Lower lobe of right lung (tissue), 2 donors: ENCODE measurements at regions not wholly inside any gene's neighbourhood (a gene's known extent, or its start where the extent isn't known, plus 50 kb on each side); places are given as distances from the start of the nearest gene placed in this dataset.

Experiments
- ATAC-seq, 2 donors: fragments of 200-7000 bp; cut with Tn5 transposase; one replicate each; pipeline ENCODE4 v1.9.1; 2020 to 2022; ENCODE audit warnings: mild to moderate bottlenecking in 2 of 2, moderate library complexity in 2 of 2
- DNase-seq: peaks from one replicate; pipeline ENCODE4 v3.0.0-alpha.2; 2020
- H3K27ac ChIP-seq: fragments of 200-600 bp; one replicate; pipeline ENCODE4 v1.8.0; 2022
- H3K27me3 ChIP-seq: fragments of 200-600 bp; one replicate; pipeline ENCODE4 v1.8.0; 2022; ENCODE audit warnings: low read depth
- H3K36me3 ChIP-seq: fragments of 200-600 bp; one replicate; pipeline ENCODE4 v1.8.0; 2022; ENCODE audit warnings: mild to moderate bottlenecking
- H3K4me1 ChIP-seq: fragments of 200-600 bp; one replicate; pipeline ENCODE4 v1.8.0; 2022
- H3K4me3 ChIP-seq: fragments of 200-600 bp; one replicate; pipeline ENCODE4 v1.8.0; 2022; ENCODE audit warnings: mild to moderate bottlenecking
- H3K9me3 ChIP-seq: fragments of 200-600 bp; one replicate; pipeline ENCODE4 v1.8.0; 2022
- CTCF ChIP-seq: fragments of 200-600 bp; IDR thresholded peaks from one replicate; pipeline ENCODE4 v1.8.0; 2022; ENCODE audit warnings: antibody characterized with exemption, mild to moderate bottlenecking
- intact Hi-C: fragments of 100-400 bp; cut with DNase I; formaldehyde crosslinking; loops from one replicate; pipeline ENCODE4 v1.11.0; 2022
- donor health status: DM: no; HTN: yes; CAD: no; lungs with severe emphysema.

- Histone ChIP-seq H3K36me3 (no peaks in the 10 kb centered on the region), H3K4me3 (no peak overlapping the region), H3K27me3 (no peaks in the 10 kb centered on the region), H3K27ac (no peak overlapping the region), H3K4me1 (no peaks in the 10 kb centered on the region), H3K9me3 (no peaks in the 10 kb centered on the region)
- intact Hi-C loops = no loop called here
- DNase-seq (no peak), ATAC-seq (no peak)
- TF ChIP-seq CTCF = no peak
These were observed 393.4 kb downstream of the MATN1 start for GRCh38 chr1:30329802-30330557.

GRCh38 chr1:30329263-30329753 lies 394.1 kb downstream of the MATN1 start:
- no peak for TF ChIP-seq CTCF
- Histone ChIP-seq H3K27me3 (no peaks in the 10 kb centered on the region), H3K9me3 (no peaks in the 10 kb centered on the region), H3K36me3 (no peaks in the 10 kb centered on the region), H3K27ac (no peak overlapping the region), H3K4me1 (no peaks in the 10 kb centered on the region), H3K4me3 (no peak overlapping the region)
- no peak for DNase-seq
- ATAC-seq = no peak
- intact Hi-C loops = no loop called here

- intact Hi-C loops = no loop called here
- Histone ChIP-seq H3K27me3 (no peaks in the 10 kb centered on the region), H3K4me3 (no peak overlapping the region), H3K27ac (no peak overlapping the region), H3K36me3 (no peaks in the 10 kb centered on the region), H3K9me3 (no peaks in the 10 kb centered on the region), H3K4me1 (no peaks in the 10 kb centered on the region)
- DNase-seq (no peak), ATAC-seq (no peak)
- TF ChIP-seq CTCF = no peak
These were observed 394.8 kb downstream of the MATN1 start for GRCh38 chr1:30328401-30329262.

- H3K4me1 ChIP-seq = no peaks in the 10 kb centered on the region
- intact Hi-C loops = no loop called here
- DNase-seq (no peak), ATAC-seq (no peak)
- no peaks in the 10 kb centered on the region for H3K9me3 ChIP-seq
- no peak overlapping the region for H3K4me3 ChIP-seq
- H3K36me3 ChIP-seq = no peaks in the 10 kb centered on the region
- H3K27me3 ChIP-seq = no peaks in the 10 kb centered on the region
- TF ChIP-seq CTCF = no peak
- H3K27ac ChIP-seq = no peak overlapping the region
These were observed 395.4 kb downstream of the MATN1 start for GRCh38 chr1:30328100-30328370.

- intact Hi-C loops = no loop called here
- H3K4me1 ChIP-seq = no peaks in the 10 kb centered on the region
- no peak overlapping the region for H3K27ac ChIP-seq
- no peak for ATAC-seq
- H3K27me3 ChIP-seq = no peaks in the 10 kb centered on the region
- H3K9me3 ChIP-seq = no peaks in the 10 kb centered on the region
- no peak overlapping the region for H3K4me3 ChIP-seq
- H3K36me3 ChIP-seq = no peaks in the 10 kb centered on the region
- TF ChIP-seq CTCF = no peak
- DNase-seq = no peak
These were observed 395.9 kb downstream of the MATN1 start for GRCh38 chr1:30327370-30328099.
